Keratinocyte (primary cell): ENCODE measurements at regions not wholly inside any gene's neighbourhood (a gene's known extent, or its start where the extent isn't known, plus 50 kb on each side); places are given as distances from the start of the nearest gene placed in this dataset.

Experiments used
- EZH2 ChIP-seq: IDR thresholded peaks from one replicate; pipeline ENCODE4 v1.6.1; 2012; ENCODE audit warnings: inconsistent platforms, mild to moderate bottlenecking, low read length, moderate library complexity
- TF ChIP-seq, protein P1 (sequence below), 3 experiments: IDR thresholded peaks in 1 of 3; conservative IDR thresholded peaks in 1 of 3; optimal IDR thresholded peaks in 1 of 3; 2 replicates in 2 of 3; 3 replicates in 1 of 3; pipeline versions ENCODE3 to v1.5.1; 2011; ENCODE audit warnings: low read length in 3 of 3, mild to moderate bottlenecking in 3 of 3, moderate library complexity in 2 of 3, control low read depth in 1 of 3, inconsistent platforms in 1 of 3; ENCODE audit not compliant: insufficient read depth in 2 of 3; ENCODE audit errors: extremely low read depth in 1 of 3

DNA sequence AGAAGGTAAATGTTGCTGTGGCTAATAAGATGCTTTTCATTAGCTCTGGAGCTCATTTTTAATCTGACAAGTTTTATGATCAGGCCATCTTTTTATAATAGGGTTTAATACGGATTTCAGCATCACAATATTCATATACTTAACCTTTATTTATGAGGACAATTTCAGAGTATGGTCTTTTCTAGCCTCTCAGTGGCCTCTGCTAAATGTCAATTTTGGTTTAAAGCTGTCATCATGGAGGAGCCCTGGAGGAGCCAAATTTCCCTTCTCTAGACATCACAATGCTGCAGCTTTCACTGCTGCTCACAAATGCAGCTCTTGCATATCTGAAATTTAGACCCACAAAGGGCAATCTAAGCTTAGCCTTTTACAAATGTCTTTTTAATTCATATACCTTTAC is 510.4 kb downstream of the PCDH7 start:
- TF ChIP-seq, protein P1, sequence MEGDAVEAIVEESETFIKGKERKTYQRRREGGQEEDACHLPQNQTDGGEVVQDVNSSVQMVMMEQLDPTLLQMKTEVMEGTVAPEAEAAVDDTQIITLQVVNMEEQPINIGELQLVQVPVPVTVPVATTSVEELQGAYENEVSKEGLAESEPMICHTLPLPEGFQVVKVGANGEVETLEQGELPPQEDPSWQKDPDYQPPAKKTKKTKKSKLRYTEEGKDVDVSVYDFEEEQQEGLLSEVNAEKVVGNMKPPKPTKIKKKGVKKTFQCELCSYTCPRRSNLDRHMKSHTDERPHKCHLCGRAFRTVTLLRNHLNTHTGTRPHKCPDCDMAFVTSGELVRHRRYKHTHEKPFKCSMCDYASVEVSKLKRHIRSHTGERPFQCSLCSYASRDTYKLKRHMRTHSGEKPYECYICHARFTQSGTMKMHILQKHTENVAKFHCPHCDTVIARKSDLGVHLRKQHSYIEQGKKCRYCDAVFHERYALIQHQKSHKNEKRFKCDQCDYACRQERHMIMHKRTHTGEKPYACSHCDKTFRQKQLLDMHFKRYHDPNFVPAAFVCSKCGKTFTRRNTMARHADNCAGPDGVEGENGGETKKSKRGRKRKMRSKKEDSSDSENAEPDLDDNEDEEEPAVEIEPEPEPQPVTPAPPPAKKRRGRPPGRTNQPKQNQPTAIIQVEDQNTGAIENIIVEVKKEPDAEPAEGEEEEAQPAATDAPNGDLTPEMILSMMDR (optimal IDR thresholded peaks at IDR 0.05 in 1 of 3, IDR thresholded peaks at IDR 0.05 in 1 of 3, conservative IDR thresholded peaks at IDR 0.05 in 1 of 3; ENCODE audit: extremely low read depth in 1 of 3, insufficient read depth in 2 of 3, low read length in 3 of 3): no peak
- no peak for TF ChIP-seq EZH2
